Kidney capillary endothelial cell (primary cell): ENCODE measurements at regions not wholly inside any gene's neighbourhood (a gene's known extent, or its start where the extent isn't known, plus 50 kb on each side); places are given as distances from the start of the nearest gene placed in this dataset.
"Not testable (repeated sequence)": the region's sequence is repeated elsewhere in the genome, so short reads cannot be mapped to it uniquely, and the experiment has no call there.

Experiments used
- DNase-seq: peaks from one replicate; pipeline ENCODE4 v3.0.0-alpha.2; 2018; ENCODE audit warnings: low spot score

- DNase-seq: no peak
Observed at GRCh38 chr3:118167571-118167970, 867.1 kb downstream of the IGSF11 start.

- no peak for DNase-seq
Observed at GRCh38 chr3:118168175-118168574, 866.5 kb downstream of the IGSF11 start.

- no peak for DNase-seq
Observed at GRCh38 chr3:118171236-118171852, 863.3 kb downstream of the IGSF11 start.

GRCh38 chr3:118180853-118181252, 853.8 kb downstream of the IGSF11 start:
- no peak for DNase-seq

- DNase-seq: no peak
Observed at GRCh38 chr3:118181274-118181673, 853.4 kb downstream of the IGSF11 start.

- no peak for DNase-seq
Observed at GRCh38 chr3:118186051-118186450, 848.6 kb downstream of the IGSF11 start.

- DNase-seq: no peak
Observed at GRCh38 chr3:118187221-118187620, 847.4 kb downstream of the IGSF11 start.

- DNase-seq: no peak
Observed at GRCh38 chr3:118196183-118196582, 838.5 kb downstream of the IGSF11 start.

- DNase-seq: no peak
Observed at GRCh38 chr3:118199044-118199443, 835.6 kb downstream of the IGSF11 start.

- DNase-seq: no peak
Observed at GRCh38 chr3:118204052-118204656, 830.5 kb downstream of the IGSF11 start.

- DNase-seq: no peak
Observed at GRCh38 chr3:118207271-118207670, 827.4 kb downstream of the IGSF11 start.

GRCh38 chr3:118208642-118209041, 826.0 kb downstream of the IGSF11 start:
- DNase-seq: no peak

GRCh38 chr3:118213892-118214291, 820.8 kb downstream of the IGSF11 start:
- DNase-seq: no peak

- DNase-seq: no peak
Observed at GRCh38 chr3:118226206-118226605, 808.4 kb downstream of the IGSF11 start.

- no peak for DNase-seq
Observed at GRCh38 chr3:118227191-118227590, 807.5 kb downstream of the IGSF11 start.

GRCh38 chr3:118228151-118228550, 806.5 kb downstream of the IGSF11 start:
- DNase-seq: no peak

- DNase-seq: no peak
Observed at GRCh38 chr3:118229196-118229595, 805.5 kb downstream of the IGSF11 start.

- no peak for DNase-seq
Observed at GRCh38 chr3:118231578-118231977, 803.1 kb downstream of the IGSF11 start.

GRCh38 chr3:118239253-118239652, 795.4 kb downstream of the IGSF11 start:
- no peak for DNase-seq

- DNase-seq: no peak
Observed at GRCh38 chr3:118244761-118245160, 789.9 kb downstream of the IGSF11 start.

- no peak for DNase-seq
Observed at GRCh38 chr3:118245312-118245711, 789.3 kb downstream of the IGSF11 start.

GRCh38 chr3:118258850-118259249, 775.8 kb downstream of the IGSF11 start:
- DNase-seq: not testable (repeated sequence)

GRCh38 chr3:118262800-118263402, 771.7 kb downstream of the IGSF11 start:
- no peak for DNase-seq

GRCh38 chr3:118267588-118267987, 767.1 kb downstream of the IGSF11 start:
- no peak for DNase-seq
